SK-N-SH (cell line): ENCODE measurements at regions not wholly inside any gene's neighbourhood (a gene's known extent, or its start where the extent isn't known, plus 50 kb on each side); places are given as distances from the start of the nearest gene placed in this dataset.

Experiments used
- CTCF ChIA-PET: fragments of 300-600, 350-600 bp; formaldehyde crosslinking; extraction: SDS; loops from one replicate; lab custom pipeline; 2021; lab: Yijun Ruan, JAX
- POLR2A ChIA-PET: fragments of 350-600 bp; sonication (Branson Sonifier 250); formaldehyde crosslinking; extraction: SDS; loops from one replicate; lab custom pipeline; 2020; ENCODE audit warnings: antibody characterized with exemption, inconsistent platforms; lab: Yijun Ruan, JAX
- DNase-seq: peaks from one replicate; pipeline ENCODE4 v3.0.0; 2012
- H2AFZ ChIP-seq: fragments of 200-600 bp; sonication (generic); 2 replicates; pipeline ENCODE4 v1.8.1; 2016; ENCODE audit warnings: antibody characterized with exemption, mild to moderate bottlenecking, low read depth
- H3F3A ChIP-seq: fragments of 200-600 bp; sonication (generic); replicated peaks from 2 replicates; pipeline ENCODE3; 2016; ENCODE audit warnings: antibody characterized with exemption, mild to moderate bottlenecking; ENCODE audit not compliant: insufficient read depth
- H3K27ac ChIP-seq, 2 experiments: fragments of 200-500 bp in 1 of 2; fragments of 200-600 bp in 1 of 2; sonication (Bioruptor generic) in 1 of 2; sonication (generic), shearing (Covaris generic) in 1 of 2; 2 replicates each; pipeline versions ENCODE4 v1.5.1 to v1.6.1; 2014 to 2016; ENCODE audit warnings: low read depth in 2 of 2, inconsistent platforms in 1 of 2, low read length in 1 of 2, mild to moderate bottlenecking in 1 of 2, mixed read lengths in 1 of 2
- H3K27me3 ChIP-seq: fragments of 200-600 bp; sonication (generic), shearing (Covaris generic); 2 replicates; pipeline ENCODE4 v1.6.1; 2016; ENCODE audit warnings: mixed run types; ENCODE audit not compliant: insufficient read depth
- H3K36me3 ChIP-seq, 2 experiments: fragments of 200-500 bp in 1 of 2; fragments of 200-600 bp in 1 of 2; sonication (Bioruptor generic) in 1 of 2; sonication (generic) in 1 of 2; replicated peaks in 1 of 2; 2 replicates each; pipeline versions ENCODE3 to v1.5.1; 2014 to 2016; ENCODE audit warnings: low read length in 1 of 2, mild to moderate bottlenecking in 1 of 2; ENCODE audit not compliant: insufficient read depth in 2 of 2, control insufficient read depth in 1 of 2
- H3K4me1 ChIP-seq, 2 experiments: fragments of 200-500 bp in 1 of 2; fragments of 200-600 bp in 1 of 2; sonication (Bioruptor generic) in 1 of 2; sonication (generic), shearing (Covaris generic) in 1 of 2; 2 replicates each; pipeline versions ENCODE4 v1.5.1 to v1.6.1; 2014 to 2016; ENCODE audit warnings: low read depth in 1 of 2, low read length in 1 of 2, mixed run types in 1 of 2; ENCODE audit not compliant: insufficient read depth in 2 of 2, control insufficient read depth in 1 of 2
- H3K4me2 ChIP-seq: fragments of 200-600 bp; sonication (generic), shearing (Covaris generic); 2 replicates; pipeline ENCODE4 v1.6.1; 2017; ENCODE audit warnings: mixed run types
- H3K4me3 ChIP-seq, 2 experiments: fragments of 200-500 bp in 1 of 2; fragments of 200-600 bp in 1 of 2; sonication (Bioruptor generic) in 1 of 2; sonication (generic), shearing (Covaris generic) in 1 of 2; 2 replicates each; pipeline versions ENCODE4 v1.5.1 to v1.8.1; 2014 to 2016; ENCODE audit warnings: low read depth in 2 of 2, inconsistent platforms in 1 of 2, low read length in 1 of 2, mild to moderate bottlenecking in 1 of 2, mixed read lengths in 1 of 2, moderate library complexity in 1 of 2
- H3K79me2 ChIP-seq: fragments of 200-600 bp; sonication (generic); 2 replicates; pipeline ENCODE4 v1.8.1; 2017; ENCODE audit warnings: mild to moderate bottlenecking; ENCODE audit not compliant: insufficient read depth
- H3K9ac ChIP-seq: fragments of 200-600 bp; sonication (generic); 2 replicates; pipeline ENCODE4 v1.6.1; 2017; ENCODE audit warnings: mixed run types
- H3K9me2 ChIP-seq: fragments of 200-600 bp; sonication (generic); 2 replicates; pipeline ENCODE4 v1.6.1; 2017; ENCODE audit warnings: mixed run types
- H3K9me3 ChIP-seq: fragments of 200-600 bp; sonication (generic); 2 replicates; pipeline ENCODE4 v1.6.1; 2017; ENCODE audit warnings: mixed run types, mild to moderate bottlenecking, moderate library complexity
- H4K20me1 ChIP-seq: fragments of 200-600 bp; sonication (generic); 2 replicates; pipeline ENCODE4 v1.6.1; 2017; ENCODE audit warnings: mild to moderate bottlenecking, mixed run types; ENCODE audit not compliant: insufficient read depth
- CHD2 ChIP-seq: fragments of 150-350 bp; IDR thresholded peaks from 2 replicates; pipeline ENCODE4 v1.6.1; 2018; ENCODE audit warnings: low read length; ENCODE audit not compliant: partially characterized antibody
- ELF1 ChIP-seq: IDR thresholded peaks from 2 replicates; pipeline ENCODE4 v1.4.0; 2012
- EP300 ChIP-seq, 2 experiments: IDR thresholded peaks; 2 replicates each; pipeline versions ENCODE4 v1.4.0 to v1.6.1; 2012; ENCODE audit warnings: borderline replicate concordance in 1 of 2, low read depth in 1 of 2, low read length in 1 of 2
- EZH2phosphoT487 ChIP-seq: fragments of 200-600 bp; sonication (generic); IDR thresholded peaks from 2 replicates; pipeline ENCODE4 v1.6.1; 2017; ENCODE audit warnings: low read depth, mixed run types, mild to moderate bottlenecking, antibody characterized with exemption, moderate library complexity, borderline replicate concordance
- FOXM1 ChIP-seq: IDR thresholded peaks from 2 replicates; pipeline ENCODE4 v1.4.0; 2012; ENCODE audit warnings: low read depth, mild to moderate bottlenecking
- GABPA ChIP-seq: IDR thresholded peaks from 2 replicates; pipeline ENCODE4 v1.4.0; 2012; ENCODE audit warnings: low read depth, mild to moderate bottlenecking
- JUND ChIP-seq: IDR thresholded peaks from 2 replicates; pipeline ENCODE4 v1.4.0; 2012
- MEF2A ChIP-seq: IDR thresholded peaks from 2 replicates; pipeline ENCODE4 v1.4.0; 2012; ENCODE audit warnings: low read depth, borderline replicate concordance
- POLR2AphosphoS5 ChIP-seq: IDR thresholded peaks from 2 replicates; pipeline ENCODE4 v1.6.1; 2012; ENCODE audit warnings: low read depth, low read length
- RAD21 ChIP-seq: IDR thresholded peaks from 2 replicates; pipeline ENCODE4 v1.6.1; 2012; ENCODE audit warnings: mild to moderate bottlenecking, low read length
- RCOR1 ChIP-seq: fragments of 150-350 bp; IDR thresholded peaks from 2 replicates; pipeline ENCODE4 v1.6.1; 2017; ENCODE audit warnings: antibody characterized with exemption, low read length
- REST ChIP-seq: IDR thresholded peaks from 2 replicates; pipeline ENCODE4 v1.6.1; 2012; ENCODE audit warnings: mild to moderate bottlenecking, low read depth, low read length, moderate library complexity
- RFX5 ChIP-seq: IDR thresholded peaks from 2 replicates; pipeline ENCODE4 v1.6.1; 2012; ENCODE audit warnings: mild to moderate bottlenecking, improper control_type of control experiment, low read length
- SIN3A ChIP-seq: IDR thresholded peaks from 2 replicates; pipeline ENCODE4 v1.6.1; 2012; ENCODE audit warnings: low read depth, mild to moderate bottlenecking, low read length, moderate library complexity, borderline replicate concordance
- TAF1 ChIP-seq: IDR thresholded peaks from 2 replicates; pipeline ENCODE4 v1.6.1; 2012; ENCODE audit warnings: low read depth, mild to moderate bottlenecking, low read length, moderate library complexity, borderline replicate concordance
- YY1 ChIP-seq: IDR thresholded peaks from 2 replicates; pipeline ENCODE4 v1.4.0; 2012; ENCODE audit warnings: low read depth, mild to moderate bottlenecking
- WGBS: methylation state at CpG from one replicate; pipeline ENCODE4 v1.1.6; 2017; ENCODE audit warnings: low lambda C conversion rate; 5-methylcytosine and 5-hydroxymethylcytosine counted together
- TF ChIP-seq, protein P1 (sequence below): fragments of 150-350 bp; IDR thresholded peaks from 2 replicates; pipeline ENCODE4 v1.6.1; 2016; ENCODE audit warnings: mild to moderate bottlenecking, low read depth, low read length
- TF ChIP-seq, protein P2 (sequence below): fragments of 150-350 bp; IDR thresholded peaks from 2 replicates; pipeline ENCODE4 v1.6.1; 2017; ENCODE audit warnings: antibody characterized with exemption, low read length, low read depth, borderline replicate concordance
- TF ChIP-seq, protein P3 (sequence below): IDR thresholded peaks from 2 replicates; pipeline ENCODE4 v1.4.0; 2012; ENCODE audit warnings: low read depth, borderline replicate concordance

GRCh38 chrX:16518131-16518530 is 131.8 kb upstream of the S100G start:
- Histone ChIP-seq H3K4me2 (no peak overlapping the region), H4K20me1 (no peaks in the 10 kb centered on the region), H3K79me2 (no peaks in the 10 kb centered on the region), H3K9ac (no peak overlapping the region), H3K4me3 (no peak overlapping the region), H3F3A (no peaks in the 10 kb centered on the region), H3K9me3 (no peaks in the 10 kb centered on the region), H3K9me2 (no peaks in the 10 kb centered on the region), H3K4me1 (peaks cover 0 to 2% of the 10 kb centered on the region in 2 experiments; a peak in 1 of 4 replicates), H3K27me3 (no peaks in the 10 kb centered on the region), H2AFZ (no peak overlapping the region), H3K36me3 (no peaks in the 10 kb centered on the region), H3K27ac (no peak overlapping the region)
- WGBS: 55% methylated on average over 3 of the region's 3 CpGs
- POLR2A ChIA-PET: no interaction called here
- DNase-seq: no peak
- TF ChIP-seq RAD21: no peak
- no peak for TF ChIP-seq POLR2AphosphoS5
- no peak for TF ChIP-seq ELF1
- TF ChIP-seq JUND: no peak
- no peak for TF ChIP-seq EZH2phosphoT487
- no peak for TF ChIP-seq TAF1
- no peak for TF ChIP-seq MEF2A
- no peak for TF ChIP-seq RFX5
- TF ChIP-seq EP300 (IDR thresholded peaks at IDR 0.05; ENCODE audit: borderline replicate concordance in 1 of 2, low read depth in 1 of 2, low read length in 1 of 2): no peak
- TF ChIP-seq SIN3A: no peak
- no peak for TF ChIP-seq YY1
- TF ChIP-seq CHD2: no peak
- no peak for TF ChIP-seq RCOR1
- TF ChIP-seq, protein P1, sequence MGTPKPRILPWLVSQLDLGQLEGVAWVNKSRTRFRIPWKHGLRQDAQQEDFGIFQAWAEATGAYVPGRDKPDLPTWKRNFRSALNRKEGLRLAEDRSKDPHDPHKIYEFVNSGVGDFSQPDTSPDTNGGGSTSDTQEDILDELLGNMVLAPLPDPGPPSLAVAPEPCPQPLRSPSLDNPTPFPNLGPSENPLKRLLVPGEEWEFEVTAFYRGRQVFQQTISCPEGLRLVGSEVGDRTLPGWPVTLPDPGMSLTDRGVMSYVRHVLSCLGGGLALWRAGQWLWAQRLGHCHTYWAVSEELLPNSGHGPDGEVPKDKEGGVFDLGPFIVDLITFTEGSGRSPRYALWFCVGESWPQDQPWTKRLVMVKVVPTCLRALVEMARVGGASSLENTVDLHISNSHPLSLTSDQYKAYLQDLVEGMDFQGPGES: no peak
- TF ChIP-seq, protein P2, sequence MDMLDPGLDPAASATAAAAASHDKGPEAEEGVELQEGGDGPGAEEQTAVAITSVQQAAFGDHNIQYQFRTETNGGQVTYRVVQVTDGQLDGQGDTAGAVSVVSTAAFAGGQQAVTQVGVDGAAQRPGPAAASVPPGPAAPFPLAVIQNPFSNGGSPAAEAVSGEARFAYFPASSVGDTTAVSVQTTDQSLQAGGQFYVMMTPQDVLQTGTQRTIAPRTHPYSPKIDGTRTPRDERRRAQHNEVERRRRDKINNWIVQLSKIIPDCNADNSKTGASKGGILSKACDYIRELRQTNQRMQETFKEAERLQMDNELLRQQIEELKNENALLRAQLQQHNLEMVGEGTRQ: no peak
- TF ChIP-seq GABPA: no peak
- TF ChIP-seq FOXM1: no peak
- TF ChIP-seq, protein P3, sequence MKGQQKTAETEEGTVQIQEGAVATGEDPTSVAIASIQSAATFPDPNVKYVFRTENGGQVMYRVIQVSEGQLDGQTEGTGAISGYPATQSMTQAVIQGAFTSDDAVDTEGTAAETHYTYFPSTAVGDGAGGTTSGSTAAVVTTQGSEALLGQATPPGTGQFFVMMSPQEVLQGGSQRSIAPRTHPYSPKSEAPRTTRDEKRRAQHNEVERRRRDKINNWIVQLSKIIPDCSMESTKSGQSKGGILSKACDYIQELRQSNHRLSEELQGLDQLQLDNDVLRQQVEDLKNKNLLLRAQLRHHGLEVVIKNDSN: no peak
- no peak for TF ChIP-seq REST
- TF ChIP-seq, all 33 proteins: peak for 0
- CTCF ChIA-PET: no interaction called here
